ENCODE measurements at regions not wholly inside any gene's neighbourhood (a gene's known extent, or its start where the extent isn't known, plus 50 kb on each side); places are given as distances from the start of the nearest gene placed in this dataset.

DNA sequence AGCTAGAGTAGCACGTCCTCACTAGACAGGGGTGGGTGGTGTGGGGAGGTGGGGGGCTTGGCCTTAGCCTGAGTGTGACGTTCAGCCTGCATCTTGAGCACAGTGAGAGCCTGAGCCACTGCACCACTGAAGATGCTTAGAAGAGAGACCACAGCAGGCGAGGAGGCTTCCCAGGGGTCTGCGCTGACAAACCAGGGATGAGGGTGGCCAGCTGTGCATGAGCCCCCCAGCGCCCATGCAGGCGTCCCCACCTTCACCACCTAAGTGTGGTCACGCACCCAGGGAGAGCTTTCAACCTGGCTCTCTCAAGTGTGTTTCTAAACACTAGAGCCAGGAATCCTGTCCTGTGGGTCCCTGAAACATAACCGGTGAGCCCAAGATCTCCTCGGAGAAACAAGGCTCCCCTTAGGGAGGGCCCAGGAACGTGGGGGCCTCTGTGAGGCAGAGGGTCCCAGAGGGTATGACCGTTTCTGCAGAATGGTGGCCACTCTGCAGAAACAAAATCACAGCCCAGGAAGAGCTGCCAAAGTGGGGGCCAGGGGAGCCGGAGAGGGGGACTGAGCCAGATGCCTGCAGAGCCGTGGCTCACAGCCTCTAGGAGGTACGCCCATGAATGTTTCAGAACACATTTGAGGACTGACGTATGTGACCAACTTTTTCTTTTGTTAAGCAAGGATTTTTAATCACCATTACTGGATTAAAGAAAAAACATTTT is 85.2 kb upstream of the INSIG1 start:
- TF ChIP-seq, protein P1, sequence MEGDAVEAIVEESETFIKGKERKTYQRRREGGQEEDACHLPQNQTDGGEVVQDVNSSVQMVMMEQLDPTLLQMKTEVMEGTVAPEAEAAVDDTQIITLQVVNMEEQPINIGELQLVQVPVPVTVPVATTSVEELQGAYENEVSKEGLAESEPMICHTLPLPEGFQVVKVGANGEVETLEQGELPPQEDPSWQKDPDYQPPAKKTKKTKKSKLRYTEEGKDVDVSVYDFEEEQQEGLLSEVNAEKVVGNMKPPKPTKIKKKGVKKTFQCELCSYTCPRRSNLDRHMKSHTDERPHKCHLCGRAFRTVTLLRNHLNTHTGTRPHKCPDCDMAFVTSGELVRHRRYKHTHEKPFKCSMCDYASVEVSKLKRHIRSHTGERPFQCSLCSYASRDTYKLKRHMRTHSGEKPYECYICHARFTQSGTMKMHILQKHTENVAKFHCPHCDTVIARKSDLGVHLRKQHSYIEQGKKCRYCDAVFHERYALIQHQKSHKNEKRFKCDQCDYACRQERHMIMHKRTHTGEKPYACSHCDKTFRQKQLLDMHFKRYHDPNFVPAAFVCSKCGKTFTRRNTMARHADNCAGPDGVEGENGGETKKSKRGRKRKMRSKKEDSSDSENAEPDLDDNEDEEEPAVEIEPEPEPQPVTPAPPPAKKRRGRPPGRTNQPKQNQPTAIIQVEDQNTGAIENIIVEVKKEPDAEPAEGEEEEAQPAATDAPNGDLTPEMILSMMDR (IDR thresholded peaks at IDR 0.05) = no peak
- TF ChIP-seq EP300 (IDR thresholded peaks at IDR 0.05) = no peak
